ENCODE measurements at regions not wholly inside any gene's neighbourhood (a gene's known extent, or its start where the extent isn't known, plus 50 kb on each side); places are given as distances from the start of the nearest gene placed in this dataset.
"Not testable (repeated sequence)": the region's sequence is repeated elsewhere in the genome, so short reads cannot be mapped to it uniquely, and the experiment has no call there.

DNA sequence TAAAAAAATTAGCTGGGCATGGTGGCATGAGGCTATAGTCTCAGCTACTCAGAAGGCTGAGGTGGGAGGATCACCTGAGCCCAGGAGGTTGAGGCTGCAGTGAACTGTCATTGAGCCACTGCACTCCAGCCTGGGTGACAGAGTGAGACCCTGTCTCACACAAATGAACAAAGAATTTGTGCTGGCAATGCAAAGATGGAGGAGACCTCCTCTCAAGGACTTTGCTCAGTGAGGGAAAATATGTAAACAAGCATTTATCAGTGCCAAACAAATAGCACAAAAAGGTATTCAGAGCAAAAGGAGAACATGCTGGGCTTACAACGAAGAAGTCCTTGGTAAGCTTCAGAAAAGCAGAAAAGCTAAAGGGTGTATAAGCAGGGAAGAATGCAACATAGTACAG, 113.1 kb upstream of the UMPS start:
- DNase-seq = no peak

GRCh38 chr3:124619887-124620599, 110.2 kb upstream of the UMPS start:
- DNase-seq = no peak

GRCh38 chr3:124620600-124621063, 109.6 kb upstream of the UMPS start:
- no peak for DNase-seq

GRCh38 chr3:124621498-124621897, 108.8 kb upstream of the UMPS start:
- no peak for DNase-seq

- no peak for DNase-seq
These were observed 105.2 kb upstream of the UMPS start for GRCh38 chr3:124625074-124625473.

DNA sequence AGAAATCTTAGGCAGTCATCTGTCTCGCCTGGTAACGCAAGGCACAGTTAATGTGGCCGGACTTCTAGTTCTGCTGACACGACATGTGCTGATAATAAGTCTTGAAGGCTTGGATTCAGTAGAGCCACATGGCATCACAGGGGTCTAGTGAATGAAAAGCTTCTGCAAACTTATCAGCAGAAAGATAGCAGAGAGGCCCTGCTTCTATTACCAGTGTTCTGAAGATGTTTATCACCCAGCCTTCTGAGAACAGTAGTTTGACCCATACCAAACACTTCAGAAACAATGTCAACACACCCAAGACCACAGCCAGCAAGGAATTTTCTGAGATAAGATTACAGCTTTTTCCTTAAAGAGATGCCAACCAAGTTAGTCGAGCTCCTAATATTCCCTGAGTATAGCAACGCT, 102.7 kb upstream of the UMPS start:
- no peak for DNase-seq

DNA sequence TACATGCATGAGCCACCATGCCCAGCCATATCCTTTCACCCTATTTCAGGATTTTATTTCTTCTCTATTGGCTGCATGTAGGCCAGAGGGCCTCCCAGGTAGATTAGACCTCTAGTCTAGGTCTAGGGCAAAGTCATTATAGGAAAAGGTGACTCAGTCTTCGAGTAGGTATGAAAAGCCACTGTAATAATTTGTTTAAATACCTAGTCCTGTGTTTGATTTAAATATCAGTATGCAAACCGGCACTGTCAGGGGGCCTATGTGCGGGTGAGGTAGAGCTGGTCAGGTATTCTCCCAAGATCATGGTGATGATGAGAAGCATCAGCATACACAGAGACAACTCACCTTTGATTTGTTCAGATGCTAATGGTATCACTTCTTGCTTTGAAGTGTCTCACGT, 101.4 kb upstream of the UMPS start:
- DNase-seq = no peak

- DNase-seq = no peak
These were observed 100.8 kb upstream of the UMPS start for GRCh38 chr3:124629497-124629896.

DNA sequence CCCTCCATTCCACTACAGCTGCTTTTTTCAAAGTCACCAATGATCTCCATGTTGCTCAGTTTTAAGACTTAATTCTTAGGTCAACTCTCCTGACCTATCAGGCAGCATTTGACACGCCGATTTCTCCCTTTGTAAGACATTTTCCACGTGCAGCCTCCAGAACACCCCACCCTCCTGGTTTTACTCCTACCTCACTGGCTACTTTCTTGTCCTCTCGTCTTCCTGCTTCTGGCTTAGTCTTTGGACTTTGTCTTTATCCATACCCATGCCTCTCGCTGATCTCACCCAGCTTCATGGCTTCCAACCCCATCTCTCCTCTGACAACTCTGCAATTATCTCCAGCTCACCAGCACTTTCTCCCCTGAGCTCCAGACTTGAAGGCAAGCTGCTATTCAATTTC, 99.3 kb upstream of the UMPS start:
- no peak for DNase-seq

DNA sequence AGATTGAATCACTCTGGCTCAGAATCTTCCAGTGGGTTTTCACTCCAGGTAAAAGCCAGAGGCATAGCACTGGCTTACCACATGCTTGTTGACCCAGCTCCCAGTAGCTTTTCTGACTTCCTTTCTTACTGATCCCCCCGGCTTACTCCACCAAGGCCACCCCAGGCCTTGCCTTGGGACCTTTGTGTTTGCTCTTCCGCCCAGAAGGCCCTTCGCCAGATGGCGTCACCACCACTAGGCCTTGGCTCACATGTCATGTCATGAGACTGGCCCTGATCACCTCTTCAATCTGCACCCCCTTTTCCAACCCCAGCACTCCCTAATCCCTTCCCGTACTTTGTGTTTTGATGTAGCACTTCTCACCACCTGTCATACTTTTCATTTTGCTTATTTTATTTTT, 98.5 kb upstream of the UMPS start:
- no peak for DNase-seq

GRCh38 chr3:124632566-124633140, 97.6 kb upstream of the UMPS start:
- DNase-seq = no peak

- DNase-seq = no peak
These were observed 96.7 kb upstream of the UMPS start for GRCh38 chr3:124633524-124633923.

DNA sequence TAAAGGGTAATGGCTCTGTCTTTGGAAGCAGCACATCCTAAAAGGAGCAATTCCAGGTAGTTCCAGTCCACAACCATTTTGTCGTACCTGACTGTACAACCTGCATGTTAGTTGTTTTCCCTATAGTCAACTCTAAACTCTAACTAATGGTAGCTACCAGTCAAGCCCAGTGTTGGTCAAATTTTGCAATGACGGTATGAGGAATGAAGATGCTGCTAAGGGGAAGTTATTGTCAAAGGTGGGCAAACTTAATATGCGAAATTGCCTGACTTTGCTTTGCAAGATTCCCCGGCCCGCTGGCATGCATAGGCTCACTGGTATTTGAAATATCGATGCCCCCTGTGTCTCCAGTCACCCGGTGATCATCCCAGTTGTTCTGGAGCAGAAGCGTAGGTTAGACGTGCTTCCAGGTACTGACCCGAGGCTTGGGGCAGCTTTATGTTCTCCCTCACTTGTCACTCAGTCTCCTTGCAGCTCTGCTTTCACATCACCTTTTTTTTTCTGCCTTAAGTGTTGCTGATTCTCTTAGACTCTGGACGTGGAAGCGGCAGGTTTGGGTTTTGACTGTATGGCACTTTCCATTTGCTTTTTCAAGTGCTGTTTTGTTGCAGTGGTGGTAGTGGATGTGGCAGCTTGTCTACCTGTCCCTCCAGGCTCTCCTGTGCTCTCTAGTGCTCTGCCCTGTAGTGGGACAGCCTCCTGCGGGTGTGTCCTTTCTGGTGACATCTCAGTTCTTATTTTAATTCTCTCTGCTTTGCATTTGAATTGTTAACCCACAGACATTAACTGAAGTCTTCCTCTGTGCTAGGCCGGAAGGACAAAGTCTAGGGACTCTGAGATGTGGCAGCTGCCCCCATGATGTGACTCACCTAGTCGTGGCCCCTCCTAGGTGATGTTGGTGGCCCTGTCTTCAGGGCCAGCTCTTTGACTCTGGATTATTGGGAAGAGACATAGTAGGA, 95.8 kb upstream of the UMPS start:
- DNase-seq = no peak

- DNase-seq = no peak
These were observed 95.1 kb upstream of the UMPS start for GRCh38 chr3:124635169-124635539.

- no peak for DNase-seq
These were observed 94.0 kb upstream of the UMPS start for GRCh38 chr3:124636101-124636862.

DNA sequence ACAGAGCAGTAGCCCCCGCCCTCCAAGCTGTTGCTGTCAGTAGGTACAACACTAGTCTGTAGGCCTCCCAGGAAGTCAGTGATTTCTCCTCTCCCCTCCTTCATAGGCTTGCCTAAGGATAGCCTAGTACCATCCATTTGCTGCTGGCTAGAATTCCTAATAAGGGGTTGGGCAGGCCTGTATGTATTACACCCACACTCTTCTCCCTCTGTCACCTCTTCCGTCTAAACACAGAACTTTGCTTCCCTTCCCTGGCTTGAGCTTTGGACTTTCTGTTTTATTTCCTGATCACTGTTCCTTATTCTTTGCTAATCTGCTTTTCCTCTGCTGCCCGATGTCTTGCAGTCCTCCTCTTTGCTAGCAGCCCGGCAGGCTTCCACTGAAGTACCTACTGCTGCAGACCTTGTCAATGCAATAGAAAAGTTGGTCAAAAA, 93.4 kb upstream of the UMPS start:
- no peak for DNase-seq

GRCh38 chr3:124639406-124640237, 90.6 kb upstream of the UMPS start:
- DNase-seq = no peak

DNA sequence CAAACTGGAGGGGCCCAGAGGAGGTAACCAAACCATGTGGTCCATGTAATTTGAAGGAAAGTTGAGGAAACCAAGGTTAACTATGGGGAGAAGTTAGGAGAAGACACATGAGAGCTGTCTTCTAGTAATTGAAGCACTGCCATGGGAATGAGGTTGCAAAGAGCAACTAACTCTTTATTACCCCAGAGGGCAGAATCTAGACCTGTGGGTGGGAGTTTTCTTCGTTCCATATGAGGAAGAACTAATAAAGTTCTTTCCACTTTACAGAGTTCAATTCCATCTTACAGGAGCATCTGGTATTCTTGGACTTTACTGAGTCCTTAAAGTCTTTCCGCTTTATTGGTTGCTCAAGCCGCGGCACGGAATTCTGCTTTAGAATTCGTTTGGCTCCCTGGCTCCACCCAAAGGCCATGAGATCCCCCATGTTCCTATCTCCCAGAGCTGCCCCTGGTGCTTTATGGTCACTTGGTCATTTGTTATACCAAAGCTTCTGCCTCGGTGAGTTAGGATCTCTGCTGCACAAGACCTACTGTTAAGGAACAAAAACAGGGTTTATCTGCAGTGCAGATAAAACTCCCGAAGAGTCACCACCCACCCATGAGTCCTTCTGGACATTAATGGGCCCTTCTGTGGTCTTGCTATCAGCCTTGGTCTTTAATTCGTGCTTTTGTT, 89.5 kb upstream of the UMPS start:
- no peak for DNase-seq

- no peak for DNase-seq
These were observed 86.8 kb upstream of the UMPS start for GRCh38 chr3:124643453-124643852.

DNA sequence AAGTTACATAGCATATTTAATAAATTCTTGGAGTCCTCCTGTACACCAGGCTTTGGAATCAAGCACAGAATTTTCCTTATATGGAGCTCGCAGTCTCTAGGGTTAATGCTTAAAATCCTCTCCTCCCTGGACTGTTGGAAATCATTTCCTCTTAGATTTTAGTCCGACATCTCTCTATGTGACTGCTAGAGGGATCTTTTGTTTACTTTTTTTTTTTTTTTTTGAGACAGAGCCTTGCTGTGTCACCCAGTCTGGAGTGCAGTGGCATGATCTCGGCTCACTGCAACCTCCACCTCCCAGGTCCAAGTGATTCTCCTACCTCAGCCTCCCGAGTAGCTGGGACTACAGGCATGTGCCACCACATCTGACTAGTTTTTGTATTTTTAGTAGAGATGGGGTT, 84.1 kb upstream of the UMPS start:
- not testable (repeated sequence) for DNase-seq

DNA sequence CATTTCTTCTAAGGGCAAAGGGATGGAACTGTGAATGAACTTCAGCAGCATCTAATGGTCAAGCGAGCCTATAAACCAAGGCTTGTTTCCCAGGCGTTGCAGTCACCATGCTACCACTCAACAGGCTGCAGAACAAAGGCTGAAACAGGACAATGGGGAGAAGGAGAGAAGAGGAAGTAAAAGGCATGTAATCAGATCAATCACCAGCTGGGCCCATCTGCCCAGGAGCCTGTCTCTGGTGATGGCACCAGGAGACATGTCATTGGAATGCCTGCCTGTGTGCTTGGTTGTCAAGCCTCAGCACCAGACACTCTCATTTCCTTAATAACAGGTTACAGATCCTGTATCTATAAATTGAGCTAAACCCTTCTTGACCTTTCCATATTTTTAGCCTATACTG, 81.7 kb upstream of the UMPS start:
- DNase-seq = peak; percentile 15

Data from eye (tissue), 1 donor.